ENCODE measurements at regions not wholly inside any gene's neighbourhood (a gene's known extent, or its start where the extent isn't known, plus 50 kb on each side); places are given as distances from the start of the nearest gene placed in this dataset.

- no peak for TF ChIP-seq AEBP2 (tag by site-specific recombination; IDR thresholded peaks at IDR 0.05; ENCODE audit: borderline replicate concordance)
- no peak for TF ChIP-seq ZSCAN5A (tag by site-specific recombination; IDR thresholded peaks at IDR 0.05)
These were observed 822.5 kb downstream of the DHX35 start (continued) for GRCh38 chr20:39784693-39785092.

- Histone ChIP-seq H3K9me3 (ENCODE audit: control insufficient read depth, insufficient read depth, low read depth, low read length) (no peaks in the 10 kb centered on the region), H3K36me3 (ENCODE audit: control insufficient read depth in 2 of 2, insufficient read depth in 1 of 2, low read length in 2 of 2) (no peaks in the 10 kb centered on the region), H3K4me3 (ENCODE audit: low read depth, low read length) (no peak overlapping the region), H3K4me1 (ENCODE audit: control insufficient read depth, insufficient read depth, low read length) (no peaks in the 10 kb centered on the region), H3K27ac (ENCODE audit: extremely low read depth, low read depth, low read length) (no peak overlapping the region)
- ChIA-PET POLR2A (no interaction called here), CTCF (interaction anchor here (0.6 kb wide), 1 partner anchor 1183 kb away, joined by 3 read pairs; no protein-coding TSS in a partner anchor)
- TF ChIP-seq PRDM2 (tag by site-specific recombination; IDR thresholded peaks at IDR 0.05; ENCODE audit: borderline replicate concordance), result no peak
- TF ChIP-seq ZIC2 (tag by site-specific recombination; IDR thresholded peaks at IDR 0.05), result peak; percentile 84
These were observed 816.9 kb downstream of the DHX35 start for GRCh38 chr20:39778847-39779604.

- H3K36me3 ChIP-seq (ENCODE audit: control insufficient read depth in 2 of 2, insufficient read depth in 1 of 2, low read length in 2 of 2), result no peaks in the 10 kb centered on the region
- H3K4me3 ChIP-seq (ENCODE audit: low read depth, low read length), result no peak overlapping the region
- ChIA-PET POLR2A (no interaction called here), CTCF (interaction anchor here (0.6 kb wide), 1 partner anchor 1183 kb away, joined by 3 read pairs; no protein-coding TSS in a partner anchor)
- no peak overlapping the region for H3K27ac ChIP-seq (ENCODE audit: extremely low read depth, low read depth, low read length)
- TF ChIP-seq ZNF121 (tag by site-specific recombination; IDR thresholded peaks at IDR 0.05) (no peak), ZNF37A (tag by site-specific recombination; IDR thresholded peaks at IDR 0.05) (no peak), ZNF426 (tag by site-specific recombination; IDR thresholded peaks at IDR 0.05) (no peak), ZNF362 (tag by site-specific recombination; IDR thresholded peaks at IDR 0.05) (no peak), ZNF623 (tag by site-specific recombination; IDR thresholded peaks at IDR 0.05) (no peak), ZNF174 (tag by site-specific recombination; IDR thresholded peaks at IDR 0.05) (no peak), ZNF560 (tag by site-specific recombination; IDR thresholded peaks at IDR 0.05; ENCODE audit: borderline replicate concordance) (no peak), ZNF704 (tag by site-specific recombination; IDR thresholded peaks at IDR 0.05) (no peak), ZNF114 (tag by site-specific recombination; IDR thresholded peaks at IDR 0.05) (no peak), EGR2 (tag by site-specific recombination; IDR thresholded peaks at IDR 0.05; ENCODE audit: low read depth) (no peak), ZBTB20 (tag by site-specific recombination; IDR thresholded peaks at IDR 0.05) (no peak), ZNF529 (tag by site-specific recombination; IDR thresholded peaks at IDR 0.05; ENCODE audit: insufficient replicate concordance) (no peak), GFI1B (tag by site-specific recombination; IDR thresholded peaks at IDR 0.05) (no peak), ZNF184 (tag by site-specific recombination; IDR thresholded peaks at IDR 0.05) (no peak), ZNF19 (tag by site-specific recombination; IDR thresholded peaks at IDR 0.05; ENCODE audit: low read depth) (no peak), ZNF600 (tag by site-specific recombination; IDR thresholded peaks at IDR 0.05) (no peak), ZFP41 (tag by site-specific recombination; IDR thresholded peaks at IDR 0.05; ENCODE audit: borderline replicate concordance) (no peak), SETDB1 (IDR thresholded peaks at IDR 0.05; ENCODE audit: insufficient read length, low read length) (no peak)
- H3K4me1 ChIP-seq (ENCODE audit: control insufficient read depth, insufficient read depth, low read length), result no peaks in the 10 kb centered on the region
- H3K9me3 ChIP-seq (ENCODE audit: control insufficient read depth, insufficient read depth, low read depth, low read length), result no peaks in the 10 kb centered on the region
These were observed 816.3 kb downstream of the DHX35 start for GRCh38 chr20:39778431-39778830.

All from HEK293 (cell line).